HCT116 (cell line): ENCODE measurements at regions not wholly inside any gene's neighbourhood (a gene's known extent, or its start where the extent isn't known, plus 50 kb on each side); places are given as distances from the start of the nearest gene placed in this dataset.

ENCODE experiments used
- CEBPB ChIP-seq: IDR thresholded peaks from 2 replicates; pipeline ENCODE4 v1.6.1; 2012; ENCODE audit warnings: low read depth
- EZH2phosphoT487 ChIP-seq: fragments of 200-600 bp; IDR thresholded peaks from 2 replicates; pipeline ENCODE4 v1.6.1; 2018; ENCODE audit warnings: antibody characterized with exemption, borderline replicate concordance
- JUND ChIP-seq: IDR thresholded peaks from 2 replicates; pipeline ENCODE4 v1.6.1; 2012
- POLR2A ChIP-seq: IDR thresholded peaks from 2 replicates; pipeline ENCODE4 v1.7.0; 2011; ENCODE audit warnings: borderline replicate concordance; ENCODE audit not compliant: insufficient read depth, insufficient read length; ENCODE audit errors: extremely low read depth
- SIN3A ChIP-seq: IDR thresholded peaks from 2 replicates; pipeline ENCODE4 v1.6.1; 2012; ENCODE audit warnings: low read depth
- TF ChIP-seq, protein P1 (sequence below), 3 experiments: fragments of 200-600 bp in 1 of 3; sonication (generic) in 1 of 3; IDR thresholded peaks in 2 of 3; conservative IDR thresholded peaks in 1 of 3; 2 replicates each; pipeline ENCODE4 v1.5.1; 2012 to 2017; ENCODE audit warnings: low read depth in 2 of 3, low read length in 2 of 3, antibody characterized with exemption in 1 of 3, borderline replicate concordance in 1 of 3, control low read depth in 1 of 3, mild to moderate bottlenecking in 1 of 3, mixed read lengths in 1 of 3, mixed run types in 1 of 3, moderate library complexity in 1 of 3; ENCODE audit not compliant: insufficient read depth in 1 of 3
- TF ChIP-seq, protein P2 (sequence below): IDR thresholded peaks from 2 replicates; pipeline ENCODE4 v1.6.1; 2012

DNA sequence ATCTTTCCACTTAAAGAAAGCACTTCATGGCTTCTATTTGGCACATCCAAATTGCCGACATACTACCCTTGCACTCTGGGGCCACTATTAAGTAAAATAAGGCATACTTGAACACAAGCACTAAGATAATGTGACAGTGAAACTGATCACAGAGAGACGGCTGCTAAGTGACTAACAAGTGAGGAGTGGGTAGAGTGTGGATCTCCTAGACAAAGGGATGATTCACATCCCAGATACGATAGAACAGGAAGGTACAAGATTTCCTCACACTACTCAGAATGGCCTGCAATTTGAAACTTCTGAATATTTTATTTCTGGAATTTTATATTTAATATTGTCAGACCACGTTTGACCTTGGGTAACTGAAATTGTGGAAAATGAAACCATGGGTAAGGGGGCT lies 1721.8 kb upstream of the SPRY2 start:
- no peak for TF ChIP-seq POLR2A
- TF ChIP-seq, protein P1, sequence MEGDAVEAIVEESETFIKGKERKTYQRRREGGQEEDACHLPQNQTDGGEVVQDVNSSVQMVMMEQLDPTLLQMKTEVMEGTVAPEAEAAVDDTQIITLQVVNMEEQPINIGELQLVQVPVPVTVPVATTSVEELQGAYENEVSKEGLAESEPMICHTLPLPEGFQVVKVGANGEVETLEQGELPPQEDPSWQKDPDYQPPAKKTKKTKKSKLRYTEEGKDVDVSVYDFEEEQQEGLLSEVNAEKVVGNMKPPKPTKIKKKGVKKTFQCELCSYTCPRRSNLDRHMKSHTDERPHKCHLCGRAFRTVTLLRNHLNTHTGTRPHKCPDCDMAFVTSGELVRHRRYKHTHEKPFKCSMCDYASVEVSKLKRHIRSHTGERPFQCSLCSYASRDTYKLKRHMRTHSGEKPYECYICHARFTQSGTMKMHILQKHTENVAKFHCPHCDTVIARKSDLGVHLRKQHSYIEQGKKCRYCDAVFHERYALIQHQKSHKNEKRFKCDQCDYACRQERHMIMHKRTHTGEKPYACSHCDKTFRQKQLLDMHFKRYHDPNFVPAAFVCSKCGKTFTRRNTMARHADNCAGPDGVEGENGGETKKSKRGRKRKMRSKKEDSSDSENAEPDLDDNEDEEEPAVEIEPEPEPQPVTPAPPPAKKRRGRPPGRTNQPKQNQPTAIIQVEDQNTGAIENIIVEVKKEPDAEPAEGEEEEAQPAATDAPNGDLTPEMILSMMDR (IDR thresholded peaks at IDR 0.05 in 2 of 3, conservative IDR thresholded peaks at IDR 0.05 in 1 of 3; ENCODE audit: borderline replicate concordance in 1 of 3, insufficient read depth in 1 of 3, low read depth in 2 of 3, low read length in 2 of 3), result no peak
- TF ChIP-seq, protein P2, sequence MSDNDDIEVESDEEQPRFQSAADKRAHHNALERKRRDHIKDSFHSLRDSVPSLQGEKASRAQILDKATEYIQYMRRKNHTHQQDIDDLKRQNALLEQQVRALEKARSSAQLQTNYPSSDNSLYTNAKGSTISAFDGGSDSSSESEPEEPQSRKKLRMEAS, result no peak
- no peak for TF ChIP-seq EZH2phosphoT487
- no peak for TF ChIP-seq CEBPB
- no peak for TF ChIP-seq JUND
- TF ChIP-seq SIN3A, result no peak
